TTC549 (cell line): ENCODE measurements at regions not wholly inside any gene's neighbourhood (a gene's known extent, or its start where the extent isn't known, plus 50 kb on each side); places are given as distances from the start of the nearest gene placed in this dataset.

ENCODE experiments used
- FAIRE-seq: peaks from 2 replicates; lab custom pipeline; 2012; peaks lifted over from hg19 to GRCh38; lab: Jason Lieb, UNC

- FAIRE-seq = no peak
These were observed 97.8 kb upstream of the ARL4C start for GRCh38 chr2:234594715-234595114.

GRCh38 chr2:234593636-234594035 is 96.8 kb upstream of the ARL4C start:
- FAIRE-seq = no peak

DNA sequence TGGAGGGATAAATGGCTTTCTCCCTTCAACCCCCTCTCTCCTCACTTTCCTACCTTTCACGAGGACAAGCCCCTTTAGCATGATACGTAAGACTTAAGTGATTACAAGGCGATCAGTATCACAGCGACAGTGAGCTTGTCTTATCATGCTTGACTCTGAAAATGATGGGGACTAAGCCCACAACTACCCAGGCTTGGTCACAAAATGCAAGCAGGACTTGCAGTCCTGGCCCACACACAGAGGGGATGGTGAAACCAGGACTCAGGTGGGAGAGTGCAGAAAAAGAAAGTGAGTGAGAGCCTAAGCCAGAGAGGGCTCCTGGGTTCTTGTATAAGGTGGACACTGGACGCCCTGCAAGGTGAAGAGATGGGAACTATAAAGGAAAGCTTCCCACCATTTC is 95.7 kb upstream of the ARL4C start:
- FAIRE-seq = no peak

DNA sequence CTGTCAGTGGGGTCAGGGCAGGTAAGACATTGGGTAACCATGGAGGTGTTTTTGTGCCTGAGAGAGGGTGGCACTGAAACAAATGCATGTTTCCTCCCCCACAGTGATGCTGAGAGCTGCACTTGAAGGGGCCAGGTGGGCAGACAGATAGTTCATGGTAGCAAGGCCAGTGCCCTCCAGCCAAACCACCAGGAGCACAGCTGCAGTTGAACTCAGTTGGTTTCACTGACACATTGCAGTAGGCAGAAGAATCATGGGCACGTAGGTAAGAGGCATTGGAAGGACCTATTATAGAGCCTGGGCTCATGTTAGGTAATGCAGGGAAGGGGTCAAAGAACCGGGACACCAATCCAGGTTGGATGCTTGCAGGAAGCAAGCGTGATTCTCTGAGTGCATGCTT is 93.2 kb upstream of the ARL4C start:
- FAIRE-seq = no peak

DNA sequence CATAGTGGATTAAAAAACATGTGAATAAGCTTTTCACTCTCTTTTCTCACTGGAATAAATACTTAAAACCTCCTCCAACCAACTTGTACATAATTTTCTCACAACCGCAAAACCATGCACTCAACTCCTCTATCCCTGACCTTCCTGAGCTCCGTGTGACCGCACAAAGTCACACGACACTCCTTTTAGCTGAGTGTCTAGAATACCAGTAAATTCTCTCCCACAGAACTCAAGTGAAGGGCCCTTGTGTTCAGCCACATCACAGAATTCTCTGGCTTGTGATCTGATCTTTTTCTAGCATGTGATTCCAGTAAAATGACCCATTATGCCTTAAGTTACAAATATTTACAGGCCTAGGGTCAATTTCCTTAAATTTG is 91.2 kb upstream of the ARL4C start:
- no peak for FAIRE-seq

DNA sequence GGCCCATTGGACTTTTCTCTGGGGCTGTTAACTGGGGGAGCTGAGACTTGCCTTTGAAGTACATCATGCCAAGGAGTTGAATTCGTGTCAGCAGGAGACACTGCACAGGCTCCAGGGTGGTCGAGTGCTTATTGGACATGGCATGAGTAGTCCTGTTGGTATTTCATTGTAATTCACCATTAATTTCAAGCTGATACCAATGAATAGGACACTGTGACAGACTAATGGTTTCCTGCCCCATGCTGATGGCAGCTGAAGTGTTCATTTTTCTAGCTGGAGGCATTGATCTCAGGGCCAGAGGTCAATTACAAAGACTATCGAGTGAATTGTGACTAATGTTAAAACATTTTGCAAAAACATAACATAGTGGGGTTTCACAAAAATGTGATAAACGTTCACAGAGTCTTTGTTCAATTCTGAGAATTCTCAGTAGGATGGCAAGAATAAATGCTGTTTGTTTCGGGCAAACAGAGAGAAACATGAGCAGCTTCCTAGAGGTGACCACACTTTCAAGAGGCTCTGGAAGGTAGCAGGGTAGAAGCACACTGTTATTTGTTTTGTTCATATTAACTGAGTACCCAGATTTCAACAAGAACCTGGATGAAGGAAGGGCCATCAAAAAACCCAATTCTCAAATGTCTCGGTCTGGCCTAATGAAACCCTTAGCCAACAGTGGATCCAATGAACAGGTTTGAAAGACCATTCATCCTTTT is 90.6 kb upstream of the ARL4C start:
- FAIRE-seq = no peak

- no peak for FAIRE-seq
These were observed 86.5 kb upstream of the ARL4C start for GRCh38 chr2:234583331-234583730.

GRCh38 chr2:234580686-234581085 is 83.8 kb upstream of the ARL4C start:
- no peak for FAIRE-seq

DNA sequence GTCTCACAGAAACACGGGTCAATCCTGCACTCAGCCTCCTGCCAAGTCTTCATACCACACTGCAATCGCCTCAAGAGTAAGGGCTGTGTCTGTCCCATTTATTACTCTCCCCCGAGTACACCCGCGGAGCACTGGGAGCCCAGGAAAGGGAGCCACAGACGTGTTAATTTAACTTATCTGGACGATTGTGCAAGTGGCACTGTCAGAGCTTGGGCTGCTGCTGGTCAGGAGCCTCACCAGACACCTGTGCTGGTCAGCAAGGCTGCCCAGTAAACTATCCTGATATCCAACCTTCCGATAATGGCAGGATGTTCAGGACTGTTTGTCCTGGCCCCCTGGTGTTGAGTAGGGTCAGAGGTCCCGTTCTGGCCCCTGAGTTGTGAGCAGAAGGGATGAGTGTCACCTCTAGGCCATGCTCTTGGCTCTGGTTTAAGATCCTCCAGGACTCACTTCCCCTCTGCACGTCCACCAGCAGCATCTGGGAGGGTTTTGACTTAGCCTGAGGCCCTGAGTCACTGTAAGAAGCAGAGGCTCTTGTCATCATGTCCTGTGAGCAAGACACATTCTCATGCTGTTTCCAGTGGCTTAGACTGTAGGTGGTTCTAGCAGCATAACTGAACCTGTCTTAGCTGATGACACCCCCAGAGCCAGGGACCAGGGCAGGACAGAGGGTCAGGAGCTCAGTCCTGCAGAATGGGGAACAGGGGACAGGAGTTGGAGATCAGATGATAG is 82.5 kb upstream of the ARL4C start:
- no peak for FAIRE-seq

DNA sequence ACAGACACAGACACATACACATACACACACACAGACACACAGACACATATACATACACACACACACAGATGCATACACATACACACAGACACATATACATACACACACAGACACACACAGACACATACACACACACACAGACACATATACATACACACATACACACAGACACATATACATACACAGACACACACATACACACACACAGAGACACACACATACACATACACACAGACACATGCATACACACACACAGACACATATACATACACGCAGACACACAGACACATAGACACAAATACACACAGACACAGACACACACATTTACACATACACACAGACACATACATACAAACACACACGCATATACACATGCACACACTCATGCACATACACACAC is 81.5 kb upstream of the ARL4C start:
- no peak for FAIRE-seq

DNA sequence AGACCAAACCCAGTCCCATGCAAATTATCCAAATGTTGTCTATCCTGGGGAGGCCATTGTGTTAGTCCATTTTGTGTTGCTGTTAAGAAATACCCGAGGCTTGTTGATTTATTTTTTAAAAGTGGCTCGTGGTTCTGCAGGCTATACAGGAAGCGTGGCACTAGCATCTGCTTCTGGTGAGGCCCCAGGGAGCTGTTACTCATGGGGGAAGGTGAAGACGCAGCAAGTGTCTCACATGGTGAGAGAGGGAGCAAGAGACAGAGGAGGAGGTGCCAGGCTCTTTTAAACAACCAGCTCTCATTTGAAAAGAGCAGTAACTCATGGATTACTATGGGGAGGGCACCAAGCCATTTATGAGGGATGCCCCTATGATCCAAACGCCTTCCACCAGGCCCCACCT is 80.3 kb upstream of the ARL4C start:
- FAIRE-seq = no peak

DNA sequence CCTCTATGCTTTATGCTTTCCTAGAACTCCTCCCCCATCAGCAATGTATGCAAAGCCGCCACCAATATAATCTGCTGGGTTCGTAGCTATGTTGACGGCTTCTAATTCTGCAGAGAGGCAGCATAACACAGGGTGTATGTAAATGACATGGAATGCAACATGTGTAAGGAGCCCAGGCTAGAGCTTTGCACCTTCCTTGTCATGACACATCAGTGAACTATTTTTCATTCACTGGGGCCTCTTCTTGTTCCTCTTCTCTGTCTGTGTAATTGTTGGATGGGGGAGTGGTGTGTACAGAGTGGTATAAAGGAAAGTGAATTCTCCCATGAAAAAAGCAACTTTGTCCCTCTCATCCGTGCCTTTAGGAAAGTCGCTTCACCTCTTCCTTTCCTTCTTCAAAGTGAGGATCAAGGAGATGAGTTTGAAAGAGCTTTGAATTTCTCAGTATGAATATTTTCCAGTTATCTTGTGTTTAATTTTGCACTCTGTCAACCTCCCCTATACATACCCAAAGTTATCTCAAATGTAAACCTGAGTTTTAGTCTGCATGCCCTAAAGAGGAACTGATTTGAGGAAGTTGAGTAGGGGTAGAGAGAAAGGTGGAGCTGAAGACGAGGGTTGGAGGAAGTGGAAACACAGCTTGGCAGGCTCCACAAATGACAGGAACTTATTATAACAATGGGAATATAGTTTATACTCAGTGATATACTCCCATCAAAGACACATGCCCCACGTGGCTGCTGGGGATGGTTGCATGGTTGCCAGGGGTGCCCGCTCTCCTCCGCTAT is 74.9 kb upstream of the ARL4C start:
- FAIRE-seq = no peak

GRCh38 chr2:234570476-234570875 is 73.6 kb upstream of the ARL4C start:
- no peak for FAIRE-seq

GRCh38 chr2:234569776-234570430 is 73.0 kb upstream of the ARL4C start:
- FAIRE-seq = no peak

DNA sequence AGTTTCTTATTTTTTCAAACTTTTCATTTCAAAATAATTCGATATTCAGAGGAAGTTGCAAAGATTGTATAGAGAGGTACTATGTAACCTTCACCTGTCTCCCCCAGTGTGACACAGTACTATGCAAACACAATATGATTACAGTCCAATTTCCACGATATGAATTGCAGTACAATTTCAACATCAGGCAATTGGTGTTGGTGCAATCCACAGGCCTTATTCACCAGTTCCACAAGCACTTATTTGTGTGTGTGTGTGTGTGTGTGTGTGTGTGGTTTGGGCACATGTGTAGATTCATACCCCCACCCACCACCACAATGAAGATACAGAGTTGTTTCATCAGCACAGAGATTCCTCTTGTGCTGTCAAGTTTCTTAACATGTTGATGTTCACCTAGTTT is 69.7 kb upstream of the ARL4C start:
- FAIRE-seq = no peak

DNA sequence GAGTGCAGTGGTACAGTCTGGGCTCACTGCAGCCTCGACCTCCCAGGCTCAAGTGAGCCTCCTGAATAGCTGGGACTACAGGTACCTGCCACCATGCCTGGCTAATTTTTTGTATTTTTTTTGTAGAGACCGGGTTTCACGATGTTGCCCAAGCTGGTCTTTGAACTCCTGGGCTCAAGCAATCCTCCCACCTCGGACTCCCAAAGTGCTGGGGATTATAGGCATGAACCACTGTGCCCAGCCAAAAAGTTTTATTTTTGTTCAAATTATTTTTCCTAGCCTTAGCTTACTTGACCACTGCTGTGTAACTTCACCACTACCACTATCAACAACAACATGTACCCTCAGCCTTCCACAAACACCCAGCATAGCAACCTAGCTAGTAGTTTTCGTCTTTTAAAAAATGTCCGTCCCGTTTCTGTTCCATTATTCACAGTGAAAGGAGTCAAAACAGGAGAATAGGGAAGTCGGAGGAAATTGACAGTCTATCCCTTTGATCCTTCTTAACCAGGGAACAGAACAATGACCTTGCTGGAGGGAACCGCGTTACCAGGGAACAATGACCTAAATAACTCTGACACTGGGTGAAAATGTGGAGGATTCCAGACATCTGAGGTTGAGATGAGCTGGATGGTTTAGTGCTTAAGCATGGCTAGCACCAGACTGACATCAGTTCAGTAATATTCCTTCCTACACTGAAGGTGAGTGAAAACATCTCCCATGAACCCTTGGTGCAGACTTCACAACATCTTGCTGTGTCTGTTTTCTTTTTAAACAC is 69.2 kb upstream of the ARL4C start:
- no peak for FAIRE-seq

- no peak for FAIRE-seq
These were observed 68.3 kb upstream of the ARL4C start for GRCh38 chr2:234565201-234565600.

- FAIRE-seq = no peak
These were observed 67.8 kb upstream of the ARL4C start for GRCh38 chr2:234564699-234565098.

GRCh38 chr2:234559609-234560008 is 62.7 kb upstream of the ARL4C start:
- no peak for FAIRE-seq

GRCh38 chr2:234558642-234559041 is 61.8 kb upstream of the ARL4C start:
- no peak for FAIRE-seq

GRCh38 chr2:234556848-234557573 is 60.1 kb upstream of the ARL4C start:
- FAIRE-seq = no peak
